Panc1 (cell line): ENCODE measurements at regions not wholly inside any gene's neighbourhood (a gene's known extent, or its start where the extent isn't known, plus 50 kb on each side); places are given as distances from the start of the nearest gene placed in this dataset.

Experiments
- ATAC-seq: fragments of 200-7000 bp; cut with Tn5 transposase; 2 replicates; pipeline ENCODE4 v1.9.1; 2020; ENCODE audit warnings: mild to moderate bottlenecking, moderate library complexity
- BruUV-seq: library from RNA; stranded (reverse); fragments of 400-500 nt; replicated peaks from 2 replicates; lab custom pipeline; 2021; lab: Mats Ljungman, UMichigan
- CTCF ChIA-PET: fragments of 300-600 bp; sonication (Branson Sonifier 250); formaldehyde crosslinking; loops from one replicate; lab custom pipeline; 2022; ENCODE audit warnings: antibody characterized with exemption; lab: Charles Lee
- POLR2A ChIA-PET: fragments of 300-600 bp; sonication (Branson Sonifier 250); formaldehyde crosslinking; loops from one replicate; lab custom pipeline; 2022; ENCODE audit warnings: antibody characterized with exemption; lab: Charles Lee
- DNase-seq: peaks from one replicate; pipeline ENCODE4 v3.0.0-alpha.2; 2010; ENCODE audit warnings: low read depth, low spot score
- H3K27ac ChIP-seq: 2 replicates; pipeline ENCODE4 v1.5.1; 2011; ENCODE audit warnings: mild to moderate bottlenecking, low read length, inconsistent platforms
- H3K27me3 ChIP-seq: fragments of 200-500 bp; sonication (Bioruptor generic); 2 replicates; pipeline ENCODE4 v1.6.0; 2014; ENCODE audit warnings: low read length, inconsistent platforms; ENCODE audit not compliant: control insufficient read depth, insufficient read depth
- H3K36me3 ChIP-seq: fragments of 200-500 bp; sonication (Bioruptor generic); 2 replicates; pipeline ENCODE4 v1.5.1; 2014; ENCODE audit warnings: inconsistent platforms, mild to moderate bottlenecking, low read length, moderate library complexity; ENCODE audit not compliant: control insufficient read depth, insufficient read depth
- H3K4me1 ChIP-seq: 2 replicates; pipeline ENCODE4 v1.5.1; 2011; ENCODE audit warnings: inconsistent platforms, mild to moderate bottlenecking, low read length, moderate library complexity; ENCODE audit not compliant: control insufficient read depth, insufficient read depth
- H3K4me3 ChIP-seq, 2 experiments: 2 replicates each; pipeline ENCODE4 v1.5.1; 2011 to 2012; ENCODE audit warnings: low read depth in 2 of 2, low read length in 2 of 2, mild to moderate bottlenecking in 2 of 2, inconsistent platforms in 1 of 2, moderate library complexity in 1 of 2
- H3K9me3 ChIP-seq: fragments of 200-500 bp; sonication (Bioruptor generic); 2 replicates; pipeline ENCODE4 v1.5.1; 2014; ENCODE audit warnings: low read depth, mild to moderate bottlenecking, inconsistent platforms, low read length, moderate library complexity; ENCODE audit not compliant: control insufficient read depth, insufficient read depth
- POLR2AphosphoS5 ChIP-seq: IDR thresholded peaks from 2 replicates; pipeline ENCODE4 v1.6.1; 2012; ENCODE audit warnings: mild to moderate bottlenecking, low read depth, low read length, moderate library complexity
- SIN3A ChIP-seq: IDR thresholded peaks from 2 replicates; pipeline ENCODE4 v1.6.1; 2012; ENCODE audit warnings: low read depth, mild to moderate bottlenecking, low read length, moderate library complexity, borderline replicate concordance; ENCODE audit not compliant: insufficient read depth
- TCF7L2 ChIP-seq: IDR thresholded peaks from 2 replicates; pipeline ENCODE4 v1.6.1; 2011; ENCODE audit warnings: mild to moderate bottlenecking, low read depth, low read length, inconsistent platforms
- in situ Hi-C: cut with HindIII; loops from 2 replicates; pipeline ENCODE4 v1.10.0; 2016; ENCODE audit warnings: low sequenced_read_pairs, low pct_unique_long_range_greater_than_20kb
- intact Hi-C: fragments of 100-400 bp; cut with micrococcal nuclease; formaldehyde crosslinking; loops from one replicate; pipeline ENCODE4 v1.10.0; 2022; ENCODE audit not compliant: unreplicated experiment
- TF ChIP-seq, protein P1 (sequence below), 2 experiments: IDR thresholded peaks; 2 replicates each; pipeline ENCODE4 v1.6.1; 2011 to 2012; ENCODE audit warnings: low read depth in 2 of 2, control low read depth in 1 of 2, low read length in 1 of 2, mild to moderate bottlenecking in 1 of 2, moderate library complexity in 1 of 2; ENCODE audit not compliant: insufficient read depth in 1 of 2
- TF ChIP-seq, protein P2 (sequence below): fragments of 450-650 bp; IDR thresholded peaks from 2 replicates; pipeline ENCODE4 v1.5.1; 2017; ENCODE audit warnings: mild to moderate bottlenecking

DNA sequence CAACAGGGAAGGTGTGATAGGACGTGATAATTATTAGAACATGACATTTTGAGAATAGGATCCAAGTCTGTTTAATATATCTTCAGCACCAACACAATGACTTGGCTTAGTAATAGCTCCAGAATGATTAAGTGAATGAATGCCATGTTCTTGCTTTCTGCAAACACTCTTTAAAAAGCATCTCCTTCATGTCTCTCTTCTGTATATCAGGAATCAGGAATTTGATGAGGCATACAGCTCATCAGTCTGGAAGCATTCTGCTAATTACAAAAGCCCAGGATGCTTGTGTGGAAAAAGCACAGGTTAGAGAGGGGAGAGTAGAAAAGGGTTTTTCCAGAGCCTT, 113.0 kb upstream of the ZNF648 start:
- H3K4me1 ChIP-seq = no peaks in the 10 kb centered on the region
- DNase-seq = no peak
- in situ Hi-C loops (no loop called here), intact Hi-C loops (no loop called here)
- ChIA-PET CTCF (no interaction called here), POLR2A (no interaction called here)
- no peaks in the 10 kb centered on the region for H3K27me3 ChIP-seq
- no peak overlapping the region for H3K27ac ChIP-seq
- ATAC-seq = no peak
- H3K36me3 ChIP-seq = no peaks in the 10 kb centered on the region
- BruUV-seq = no TSS peak
- no peaks in the 10 kb centered on the region for H3K9me3 ChIP-seq
- TF ChIP-seq POLR2AphosphoS5 (no peak), TCF7L2 (no peak), SIN3A (no peak)
- TF ChIP-seq, protein P1, sequence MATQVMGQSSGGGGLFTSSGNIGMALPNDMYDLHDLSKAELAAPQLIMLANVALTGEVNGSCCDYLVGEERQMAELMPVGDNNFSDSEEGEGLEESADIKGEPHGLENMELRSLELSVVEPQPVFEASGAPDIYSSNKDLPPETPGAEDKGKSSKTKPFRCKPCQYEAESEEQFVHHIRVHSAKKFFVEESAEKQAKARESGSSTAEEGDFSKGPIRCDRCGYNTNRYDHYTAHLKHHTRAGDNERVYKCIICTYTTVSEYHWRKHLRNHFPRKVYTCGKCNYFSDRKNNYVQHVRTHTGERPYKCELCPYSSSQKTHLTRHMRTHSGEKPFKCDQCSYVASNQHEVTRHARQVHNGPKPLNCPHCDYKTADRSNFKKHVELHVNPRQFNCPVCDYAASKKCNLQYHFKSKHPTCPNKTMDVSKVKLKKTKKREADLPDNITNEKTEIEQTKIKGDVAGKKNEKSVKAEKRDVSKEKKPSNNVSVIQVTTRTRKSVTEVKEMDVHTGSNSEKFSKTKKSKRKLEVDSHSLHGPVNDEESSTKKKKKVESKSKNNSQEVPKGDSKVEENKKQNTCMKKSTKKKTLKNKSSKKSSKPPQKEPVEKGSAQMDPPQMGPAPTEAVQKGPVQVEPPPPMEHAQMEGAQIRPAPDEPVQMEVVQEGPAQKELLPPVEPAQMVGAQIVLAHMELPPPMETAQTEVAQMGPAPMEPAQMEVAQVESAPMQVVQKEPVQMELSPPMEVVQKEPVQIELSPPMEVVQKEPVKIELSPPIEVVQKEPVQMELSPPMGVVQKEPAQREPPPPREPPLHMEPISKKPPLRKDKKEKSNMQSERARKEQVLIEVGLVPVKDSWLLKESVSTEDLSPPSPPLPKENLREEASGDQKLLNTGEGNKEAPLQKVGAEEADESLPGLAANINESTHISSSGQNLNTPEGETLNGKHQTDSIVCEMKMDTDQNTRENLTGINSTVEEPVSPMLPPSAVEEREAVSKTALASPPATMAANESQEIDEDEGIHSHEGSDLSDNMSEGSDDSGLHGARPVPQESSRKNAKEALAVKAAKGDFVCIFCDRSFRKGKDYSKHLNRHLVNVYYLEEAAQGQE (IDR thresholded peaks at IDR 0.05; ENCODE audit: insufficient read depth in 1 of 2, low read depth in 2 of 2, low read length in 1 of 2) = no peak
- TF ChIP-seq, protein P2, sequence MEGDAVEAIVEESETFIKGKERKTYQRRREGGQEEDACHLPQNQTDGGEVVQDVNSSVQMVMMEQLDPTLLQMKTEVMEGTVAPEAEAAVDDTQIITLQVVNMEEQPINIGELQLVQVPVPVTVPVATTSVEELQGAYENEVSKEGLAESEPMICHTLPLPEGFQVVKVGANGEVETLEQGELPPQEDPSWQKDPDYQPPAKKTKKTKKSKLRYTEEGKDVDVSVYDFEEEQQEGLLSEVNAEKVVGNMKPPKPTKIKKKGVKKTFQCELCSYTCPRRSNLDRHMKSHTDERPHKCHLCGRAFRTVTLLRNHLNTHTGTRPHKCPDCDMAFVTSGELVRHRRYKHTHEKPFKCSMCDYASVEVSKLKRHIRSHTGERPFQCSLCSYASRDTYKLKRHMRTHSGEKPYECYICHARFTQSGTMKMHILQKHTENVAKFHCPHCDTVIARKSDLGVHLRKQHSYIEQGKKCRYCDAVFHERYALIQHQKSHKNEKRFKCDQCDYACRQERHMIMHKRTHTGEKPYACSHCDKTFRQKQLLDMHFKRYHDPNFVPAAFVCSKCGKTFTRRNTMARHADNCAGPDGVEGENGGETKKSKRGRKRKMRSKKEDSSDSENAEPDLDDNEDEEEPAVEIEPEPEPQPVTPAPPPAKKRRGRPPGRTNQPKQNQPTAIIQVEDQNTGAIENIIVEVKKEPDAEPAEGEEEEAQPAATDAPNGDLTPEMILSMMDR = no peak
- no peak overlapping the region for H3K4me3 ChIP-seq

DNA sequence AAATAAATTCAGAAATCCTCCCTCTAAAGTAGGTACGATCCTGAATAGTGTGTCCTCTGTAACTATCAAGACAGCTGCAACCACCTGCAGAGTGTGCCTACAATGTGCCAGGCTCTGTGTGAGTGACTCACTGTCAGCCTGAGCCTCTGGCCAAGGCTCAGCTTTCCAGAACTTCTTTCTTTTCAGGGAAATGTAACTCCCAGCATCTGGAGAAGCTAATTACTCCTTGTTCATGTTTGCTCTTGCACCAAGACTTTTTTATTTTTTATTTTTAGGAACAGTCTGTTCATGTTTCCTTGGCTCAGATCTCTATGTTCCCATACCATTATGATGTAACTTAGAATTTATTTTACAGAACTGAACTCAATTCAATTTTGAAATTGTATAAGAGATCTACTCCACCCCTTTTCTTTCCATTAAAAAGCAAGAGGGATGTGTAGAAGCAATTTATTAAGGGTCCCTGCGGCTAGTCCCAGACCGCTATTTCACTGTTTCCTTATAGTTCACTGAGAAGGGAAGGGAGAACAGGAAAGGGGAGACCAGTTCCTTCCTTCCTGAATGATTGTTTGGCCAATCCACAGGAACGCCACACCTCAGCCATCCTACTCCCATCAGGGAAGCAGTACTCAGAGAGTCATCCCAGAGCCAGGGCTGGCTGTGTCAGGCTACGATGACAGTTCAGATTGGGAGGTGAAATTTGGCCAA, 112.4 kb upstream of the ZNF648 start:
- CTCF ChIA-PET = no interaction called here
- TF ChIP-seq POLR2AphosphoS5 (no peak), TCF7L2 (no peak), SIN3A (no peak)
- TF ChIP-seq, protein P2 = no peak
- TF ChIP-seq, protein P1 (IDR thresholded peaks at IDR 0.05; ENCODE audit: insufficient read depth in 1 of 2, low read depth in 2 of 2, low read length in 1 of 2) = no peak
- H3K4me1 ChIP-seq = no peaks in the 10 kb centered on the region
- in situ Hi-C loops (no loop called here), intact Hi-C loops (no loop called here)
- BruUV-seq = no TSS peak
- no peak for DNase-seq
- no peaks in the 10 kb centered on the region for H3K27me3 ChIP-seq
- H3K4me3 ChIP-seq = no peak overlapping the region
- ATAC-seq = no peak
- H3K9me3 ChIP-seq = no peaks in the 10 kb centered on the region
- H3K27ac ChIP-seq = no peak overlapping the region
- no peaks in the 10 kb centered on the region for H3K36me3 ChIP-seq
- POLR2A ChIA-PET = no interaction called here
